Stomach (tissue), 4 donors: ENCODE measurements at regions not wholly inside any gene's neighbourhood (a gene's known extent, or its start where the extent isn't known, plus 50 kb on each side); places are given as distances from the start of the nearest gene placed in this dataset.
"Not testable (repeated sequence)": the region's sequence is repeated elsewhere in the genome, so short reads cannot be mapped to it uniquely, and the experiment has no call there.

Experiments
- CTCF ChIP-seq, 7 experiments: fragments of 450-650 bp in 4 of 7; fragments of 200-600 bp in 3 of 7; sonication (generic) in 3 of 7; IDR thresholded peaks; one replicate each; pipeline ENCODE4 v1.5.1; 2016 to 2019; ENCODE audit warnings: antibody characterized with exemption in 7 of 7, control low read depth in 2 of 7, mild to moderate bottlenecking in 1 of 7
- POLR2A ChIP-seq, 4 donors: fragments of 450-650 bp; IDR thresholded peaks; one replicate each; pipeline ENCODE4 v1.6.1; 2016; ENCODE audit warnings: antibody characterized with exemption in 4 of 4, control low read depth in 2 of 4, mild to moderate bottlenecking in 1 of 4, moderate library complexity in 1 of 4

- not testable (repeated sequence) for TF ChIP-seq CTCF, POLR2A (IDR thresholded peaks at IDR 0.05)
These were observed 369.5 kb downstream of the MAT2B start for GRCh38 chr5:163874912-163875311.
